Gastrocnemius medialis (tissue), 4 donors: ENCODE measurements at regions not wholly inside any gene's neighbourhood (a gene's known extent, or its start where the extent isn't known, plus 50 kb on each side); places are given as distances from the start of the nearest gene placed in this dataset.
"Not testable (repeated sequence)": the region's sequence is repeated elsewhere in the genome, so short reads cannot be mapped to it uniquely, and the experiment has no call there.

Source experiments
- POLR2A ChIP-seq, 2 donors: fragments of 450-650 bp; IDR thresholded peaks; one replicate each; pipeline ENCODE4 v1.6.1; 2017; ENCODE audit warnings: antibody characterized with exemption in 2 of 2, mild to moderate bottlenecking in 2 of 2, moderate library complexity in 2 of 2
- TF ChIP-seq, protein P1 (sequence below), 5 experiments: fragments of 450-650 bp in 3 of 5; fragments of 200-600 bp in 2 of 5; sonication (generic) in 2 of 5; IDR thresholded peaks in 4 of 5; conservative IDR thresholded peaks in 1 of 5; 1 replicate in 4 of 5; 2 replicates in 1 of 5; pipeline ENCODE4 v1.5.1; 2016 to 2019; ENCODE audit warnings: antibody characterized with exemption in 5 of 5, mild to moderate bottlenecking in 3 of 5, moderate library complexity in 3 of 5

DNA sequence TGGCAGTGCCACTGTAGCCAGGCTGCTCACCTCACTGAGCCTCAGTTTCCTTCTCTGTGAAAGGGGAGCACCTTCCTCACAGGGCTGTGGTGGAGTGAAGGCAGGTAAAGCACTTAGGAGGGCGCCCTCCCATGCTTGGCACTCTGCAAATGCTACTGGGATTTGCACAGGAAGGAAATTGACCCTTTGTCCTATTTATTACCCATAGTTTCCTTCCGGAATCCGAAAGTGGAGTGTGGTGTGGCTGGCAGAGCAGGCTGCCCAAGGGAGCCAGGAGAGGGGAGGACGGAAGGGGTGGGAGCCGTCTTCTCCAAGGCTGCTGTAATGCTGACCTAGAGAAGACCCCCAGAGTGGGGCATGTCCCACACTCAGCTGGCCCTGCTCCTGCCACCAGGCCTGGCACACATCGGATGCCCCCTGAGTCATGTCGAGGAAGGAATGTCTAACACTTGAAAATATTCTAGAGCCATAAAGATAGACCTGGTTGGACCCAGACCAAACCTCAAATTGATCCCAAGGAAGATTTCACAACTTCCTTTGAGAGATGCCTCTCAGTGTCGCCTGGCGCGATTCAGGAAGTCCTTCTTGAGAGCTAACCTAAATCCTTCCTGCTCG, 107.3 kb downstream of the TNFRSF13B start:
- TF ChIP-seq, protein P1, sequence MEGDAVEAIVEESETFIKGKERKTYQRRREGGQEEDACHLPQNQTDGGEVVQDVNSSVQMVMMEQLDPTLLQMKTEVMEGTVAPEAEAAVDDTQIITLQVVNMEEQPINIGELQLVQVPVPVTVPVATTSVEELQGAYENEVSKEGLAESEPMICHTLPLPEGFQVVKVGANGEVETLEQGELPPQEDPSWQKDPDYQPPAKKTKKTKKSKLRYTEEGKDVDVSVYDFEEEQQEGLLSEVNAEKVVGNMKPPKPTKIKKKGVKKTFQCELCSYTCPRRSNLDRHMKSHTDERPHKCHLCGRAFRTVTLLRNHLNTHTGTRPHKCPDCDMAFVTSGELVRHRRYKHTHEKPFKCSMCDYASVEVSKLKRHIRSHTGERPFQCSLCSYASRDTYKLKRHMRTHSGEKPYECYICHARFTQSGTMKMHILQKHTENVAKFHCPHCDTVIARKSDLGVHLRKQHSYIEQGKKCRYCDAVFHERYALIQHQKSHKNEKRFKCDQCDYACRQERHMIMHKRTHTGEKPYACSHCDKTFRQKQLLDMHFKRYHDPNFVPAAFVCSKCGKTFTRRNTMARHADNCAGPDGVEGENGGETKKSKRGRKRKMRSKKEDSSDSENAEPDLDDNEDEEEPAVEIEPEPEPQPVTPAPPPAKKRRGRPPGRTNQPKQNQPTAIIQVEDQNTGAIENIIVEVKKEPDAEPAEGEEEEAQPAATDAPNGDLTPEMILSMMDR (IDR thresholded peaks at IDR 0.05 in 4 of 5, conservative IDR thresholded peaks at IDR 0.05 in 1 of 5) = not testable (repeated sequence)
- TF ChIP-seq POLR2A (IDR thresholded peaks at IDR 0.05) = not testable (repeated sequence)
